ENCODE measurements at regions not wholly inside any gene's neighbourhood (a gene's known extent, or its start where the extent isn't known, plus 50 kb on each side); places are given as distances from the start of the nearest gene placed in this dataset.

DNA sequence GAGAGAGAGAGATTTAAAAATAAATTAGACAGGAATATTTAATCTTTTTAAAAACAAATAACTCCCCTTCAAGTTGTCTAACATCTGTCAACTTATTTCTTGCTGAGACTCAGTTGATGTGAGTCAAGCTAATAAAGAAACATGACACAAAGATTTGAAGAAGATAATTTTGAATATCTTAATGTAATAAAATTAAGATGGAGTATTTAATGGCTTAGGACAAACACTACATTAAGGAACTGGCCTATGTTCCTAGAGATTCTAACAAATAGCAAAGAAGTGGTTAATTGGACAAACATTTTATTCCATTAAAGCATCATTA lies 134.0 kb downstream of the INSIG2 start:
- DNase-seq (ENCODE audit: low read depth, low spot score), result no peak
- in situ Hi-C loops (cut with HindIII; ENCODE audit: low pct_unique_long_range_greater_than_20kb, low sequenced_read_pairs), result no loop called here

DNA sequence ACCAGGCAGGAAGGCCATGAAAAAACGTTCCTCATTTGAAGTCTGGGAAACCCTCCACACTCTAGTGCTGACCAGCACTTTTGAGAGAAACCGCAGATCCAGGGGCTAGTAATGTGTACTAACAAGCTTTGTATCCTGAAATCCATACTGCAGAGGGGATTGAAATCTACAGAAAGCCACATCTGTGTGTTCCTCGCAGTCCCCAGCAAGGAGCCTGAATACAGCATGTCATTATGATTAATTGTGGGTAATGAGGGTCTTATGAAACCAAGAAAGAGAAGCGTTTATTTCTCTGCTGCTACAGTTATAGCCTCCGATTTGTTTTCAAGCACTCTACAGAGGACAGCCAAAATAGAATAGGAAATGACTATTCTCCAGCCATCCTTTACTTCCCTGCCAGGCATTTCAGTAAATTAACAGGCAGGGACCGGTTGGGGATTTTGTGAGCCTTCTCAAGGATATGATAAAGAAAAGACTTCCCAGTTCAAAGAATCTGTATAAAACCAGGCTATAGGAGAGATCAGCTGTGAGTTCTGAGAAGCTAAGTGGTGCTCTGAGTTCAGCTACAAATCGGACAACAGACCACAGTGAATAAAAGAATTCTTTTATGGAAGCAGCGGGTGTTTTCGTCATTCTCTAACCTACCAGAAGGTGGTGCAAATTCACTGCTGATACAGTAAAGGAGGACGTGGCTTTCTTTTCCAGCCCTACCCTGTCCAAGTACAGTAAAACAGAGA lies 133.4 kb downstream of the INSIG2 start:
- peak; percentile 80 for DNase-seq (ENCODE audit: low read depth, low spot score)
- in situ Hi-C loops (cut with HindIII; ENCODE audit: low pct_unique_long_range_greater_than_20kb, low sequenced_read_pairs), result no loop called here

DNA sequence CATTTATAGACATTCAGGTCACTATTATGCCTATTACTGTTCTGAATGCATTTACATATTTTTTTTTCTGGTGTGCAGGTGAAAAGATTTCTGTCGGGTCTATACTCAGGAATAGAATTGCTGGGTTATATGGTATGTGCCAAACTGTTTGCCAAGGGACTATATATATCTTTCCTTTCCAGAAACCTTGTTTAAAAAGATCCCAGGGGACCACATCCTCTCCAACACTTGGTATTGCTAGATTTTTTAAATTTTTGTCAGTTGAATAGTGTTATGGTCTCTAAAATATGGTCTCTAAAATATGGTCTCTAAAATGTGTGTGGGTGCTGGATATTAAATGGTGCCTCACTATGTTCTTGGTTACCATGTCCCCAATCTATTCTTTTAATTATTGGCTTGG lies 131.3 kb downstream of the INSIG2 start:
- no peak for DNase-seq (ENCODE audit: low read depth, low spot score)
- in situ Hi-C loops (cut with HindIII; ENCODE audit: low pct_unique_long_range_greater_than_20kb, low sequenced_read_pairs), result no loop called here

DNA sequence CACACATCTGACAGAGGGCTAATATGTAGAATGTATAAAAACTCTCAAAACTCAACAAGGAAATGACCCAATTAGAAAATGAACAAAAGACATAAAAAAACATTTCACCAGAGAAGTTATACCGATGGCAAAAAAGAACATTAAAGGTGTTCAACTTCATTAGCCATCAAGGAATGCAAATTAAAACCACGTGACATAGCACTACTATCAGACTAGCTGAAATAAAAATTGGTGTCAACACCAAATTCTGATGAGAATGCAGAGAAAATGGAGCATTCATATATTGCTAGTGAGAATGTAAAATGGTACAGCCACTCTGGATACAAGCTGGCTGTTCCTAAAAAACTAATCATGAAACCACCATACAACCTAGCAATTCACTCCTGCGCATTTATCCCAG lies 128.0 kb downstream of the INSIG2 start:
- DNase-seq (ENCODE audit: low read depth, low spot score), result no peak
- in situ Hi-C loops (cut with HindIII; ENCODE audit: low pct_unique_long_range_greater_than_20kb, low sequenced_read_pairs), result no loop called here

DNA sequence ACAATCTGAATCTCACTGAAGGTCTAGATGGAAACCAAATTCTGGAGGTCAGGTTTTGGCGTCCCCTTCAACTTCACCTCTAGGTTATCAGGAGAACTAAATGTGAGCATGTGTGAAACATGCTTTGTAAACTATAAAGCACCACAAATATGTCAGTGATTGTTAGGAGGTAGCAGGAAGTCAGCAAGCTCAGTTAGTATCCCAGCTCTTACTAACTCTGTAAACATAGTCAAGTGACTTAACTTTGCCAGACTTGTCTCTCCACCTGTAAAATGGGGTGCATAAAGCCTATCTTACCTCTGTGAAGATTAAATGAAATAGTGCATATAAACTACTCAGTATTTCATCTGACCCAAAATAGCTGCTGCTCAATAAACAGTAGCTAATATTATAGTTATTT lies 121.5 kb downstream of the INSIG2 start:
- DNase-seq (ENCODE audit: low read depth, low spot score), result no peak
- in situ Hi-C loops (cut with HindIII; ENCODE audit: low pct_unique_long_range_greater_than_20kb, low sequenced_read_pairs), result no loop called here

DNA sequence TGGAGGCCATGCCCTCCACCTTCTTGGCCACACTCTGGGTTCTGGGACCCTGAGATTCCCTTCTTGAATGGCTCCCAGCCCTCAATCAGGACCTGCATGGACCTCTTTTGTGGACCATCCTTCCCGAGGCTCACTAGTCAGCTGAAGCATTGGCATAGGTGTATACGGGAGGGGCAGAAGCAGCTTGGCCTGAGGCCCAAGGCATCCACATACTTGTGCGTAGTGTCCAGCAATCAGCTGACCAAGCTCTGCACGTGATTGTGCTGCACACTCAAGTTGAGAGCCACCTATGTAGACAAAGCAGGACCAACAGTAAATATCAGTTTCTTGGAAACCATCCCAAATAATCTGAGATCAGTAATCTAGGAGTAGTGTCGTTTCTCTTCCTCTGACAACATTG lies 119.6 kb downstream of the INSIG2 start:
- no peak for DNase-seq (ENCODE audit: low read depth, low spot score)
- in situ Hi-C loops (cut with HindIII; ENCODE audit: low pct_unique_long_range_greater_than_20kb, low sequenced_read_pairs), result no loop called here

DNA sequence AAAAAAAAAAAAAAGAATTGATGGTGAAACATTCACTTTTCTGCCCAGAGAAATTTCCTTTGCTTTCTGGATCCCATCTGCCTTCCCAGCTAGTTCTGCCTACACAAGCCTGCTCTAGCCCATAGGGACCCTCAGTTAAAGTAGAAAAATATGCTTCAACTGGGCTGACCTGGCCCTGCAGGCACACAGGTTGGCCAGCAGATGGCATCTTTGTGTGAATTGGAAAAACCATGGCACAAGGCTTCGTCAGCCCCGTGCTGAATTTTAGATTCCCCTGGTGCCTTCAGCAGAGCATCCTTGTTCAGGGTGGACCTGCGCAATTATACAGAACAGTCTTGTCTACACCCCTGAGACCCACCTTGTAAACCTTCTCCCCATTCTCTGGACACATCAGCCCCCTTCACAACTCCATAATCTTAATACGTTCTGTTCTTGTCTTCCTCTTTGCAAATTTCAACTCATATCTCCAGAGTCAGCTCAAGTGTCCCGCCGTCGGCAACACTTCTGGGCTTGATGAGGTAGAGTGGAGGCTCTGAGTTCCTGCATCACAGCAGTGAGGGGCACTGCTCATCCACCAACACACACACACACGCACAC lies 114.5 kb downstream of the INSIG2 start:
- peak; percentile 74 for DNase-seq (ENCODE audit: low read depth, low spot score)
- in situ Hi-C loops (cut with HindIII; ENCODE audit: low pct_unique_long_range_greater_than_20kb, low sequenced_read_pairs), result no loop called here

DNA sequence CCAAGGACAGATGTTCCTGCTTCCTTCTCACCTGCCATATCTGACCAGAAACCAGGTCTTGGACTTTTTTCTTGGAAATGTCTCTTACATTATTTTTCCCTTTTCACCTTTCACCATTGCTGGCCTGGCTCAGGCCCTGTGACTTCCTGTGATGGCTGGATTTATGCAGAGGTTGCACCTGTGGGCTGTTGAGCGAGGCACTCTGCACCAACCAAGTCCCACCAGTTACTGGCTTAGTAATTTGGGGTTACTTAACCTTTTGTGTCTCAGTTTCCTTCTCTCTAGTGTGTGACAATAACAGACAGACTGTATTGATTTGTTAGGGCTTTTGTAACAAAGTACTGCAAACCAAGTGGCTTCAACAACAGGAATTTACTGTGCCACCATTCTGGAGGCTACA lies 110.0 kb downstream of the INSIG2 start:
- in situ Hi-C loops (cut with HindIII; ENCODE audit: low pct_unique_long_range_greater_than_20kb, low sequenced_read_pairs), result no loop called here

DNA sequence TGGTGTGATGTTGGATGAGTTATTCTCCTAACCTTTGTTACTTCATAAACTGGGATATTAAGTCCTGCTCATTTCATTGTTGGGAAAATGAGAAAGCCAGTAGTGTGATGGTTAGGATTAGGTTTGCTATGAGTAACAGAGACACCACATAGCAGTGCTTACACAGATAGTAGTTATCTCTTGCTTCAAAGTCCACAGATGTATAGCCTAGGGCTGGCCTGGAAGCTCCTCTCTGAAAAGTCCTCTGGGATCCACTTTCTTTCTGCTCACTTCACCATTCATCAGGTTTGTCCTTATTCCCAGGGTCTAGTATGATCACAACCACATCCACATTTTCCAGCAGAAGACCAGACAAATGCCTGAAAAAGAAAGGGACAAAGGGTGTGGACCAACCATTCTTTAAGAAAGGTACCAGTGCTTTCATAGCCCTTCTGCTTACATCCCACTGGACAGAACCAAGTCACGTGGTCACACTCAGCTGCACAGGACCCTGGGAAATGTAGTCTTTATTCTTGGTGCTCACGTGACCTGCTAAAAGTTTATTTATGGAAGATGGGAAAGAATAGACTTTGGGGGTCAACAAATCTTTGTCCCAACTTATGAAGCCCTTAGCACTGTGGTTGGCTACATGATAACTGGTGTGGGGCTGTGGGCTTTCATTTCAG lies 108.9 kb downstream of the INSIG2 start:
- DNase-seq (ENCODE audit: low read depth, low spot score), result peak; percentile 38
- in situ Hi-C loops (cut with HindIII; ENCODE audit: low pct_unique_long_range_greater_than_20kb, low sequenced_read_pairs), result no loop called here

More for the DNA sequence above, 110.0 kb downstream of the INSIG2 start:
- DNase-seq (ENCODE audit: low read depth, low spot score), result no peak

DNA sequence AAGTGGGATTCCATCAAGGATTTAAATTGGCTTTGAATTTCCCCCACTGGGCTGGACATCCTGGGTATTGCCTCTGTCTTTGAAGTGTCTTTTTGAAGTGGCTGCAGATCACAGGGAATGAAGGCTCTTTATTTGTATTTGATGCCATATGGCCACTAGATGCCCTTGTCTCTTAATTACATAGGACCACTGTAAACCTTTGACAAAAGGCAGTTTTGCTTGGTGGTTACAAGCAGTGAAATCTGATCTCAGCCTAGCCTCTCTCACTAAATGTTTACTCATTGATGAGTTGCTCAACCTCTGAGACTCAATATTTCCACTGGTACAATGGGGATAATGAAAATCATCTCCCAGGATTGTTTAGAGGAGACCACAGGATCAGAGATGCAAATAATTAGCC lies 102.2 kb downstream of the INSIG2 start:
- DNase-seq (ENCODE audit: low read depth, low spot score), result no peak
- in situ Hi-C loops (cut with HindIII; ENCODE audit: low pct_unique_long_range_greater_than_20kb, low sequenced_read_pairs), result no loop called here

DNA sequence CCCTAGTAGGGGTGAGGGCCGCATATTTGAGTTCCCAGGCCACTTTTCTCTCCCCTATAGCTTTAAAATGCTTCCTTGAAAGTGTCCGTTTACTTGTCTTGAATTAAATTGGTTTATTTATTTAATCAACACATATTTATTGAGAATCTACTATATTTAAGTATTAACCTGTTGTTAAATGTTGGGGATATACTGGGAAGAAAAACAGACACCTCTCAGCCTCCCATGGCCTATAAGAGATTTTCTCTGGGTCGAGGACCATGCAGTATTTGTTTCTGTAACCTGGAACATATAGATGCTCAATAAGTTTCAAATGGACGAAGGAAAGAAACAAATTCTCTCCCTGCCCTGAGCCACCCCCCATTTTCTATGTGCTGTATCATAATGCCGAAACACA lies 98.6 kb downstream of the INSIG2 start:
- no peak for DNase-seq (ENCODE audit: low read depth, low spot score)
- in situ Hi-C loops (cut with HindIII; ENCODE audit: low pct_unique_long_range_greater_than_20kb, low sequenced_read_pairs), result no loop called here

DNA sequence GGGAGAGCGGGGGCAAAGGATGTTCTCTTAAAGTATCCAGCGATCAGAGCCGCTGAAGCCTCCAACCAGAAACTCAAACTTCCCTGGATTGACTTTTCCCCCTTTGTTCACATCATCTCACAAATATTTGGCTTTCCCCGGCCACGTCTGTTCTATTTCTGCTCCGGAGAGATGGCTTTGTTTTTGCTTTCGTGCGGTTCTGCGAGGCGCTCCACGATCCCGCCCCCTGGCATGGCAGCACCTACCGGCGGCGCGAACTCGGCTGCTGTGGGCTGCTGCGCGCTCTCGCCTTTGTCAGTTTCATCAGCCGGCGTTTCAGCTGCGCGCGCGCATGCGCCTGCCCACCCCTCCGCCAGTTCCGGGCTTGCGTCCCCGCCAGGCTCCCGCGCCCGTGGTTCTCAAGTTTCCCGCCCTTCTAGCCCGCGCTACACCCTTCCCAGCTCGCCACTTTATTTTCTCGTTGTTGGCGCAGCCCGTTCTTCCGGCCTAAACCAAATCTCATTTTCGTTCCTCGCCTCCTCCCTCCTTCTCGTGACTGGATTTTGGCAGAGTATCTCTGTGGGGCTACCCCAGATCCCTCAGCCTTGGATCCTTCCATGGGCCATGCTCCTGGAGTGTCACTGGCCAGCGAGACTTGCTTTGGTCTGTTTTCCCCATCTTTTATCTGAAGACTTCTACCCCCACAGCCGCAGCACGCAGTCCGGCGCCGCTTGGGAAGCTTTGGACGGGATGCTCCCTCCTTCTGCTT lies 98.0 kb downstream of the INSIG2 start:
- in situ Hi-C loops (cut with HindIII; ENCODE audit: low pct_unique_long_range_greater_than_20kb, low sequenced_read_pairs), result no loop called here
- peak; percentile 72 for DNase-seq (ENCODE audit: low read depth, low spot score)

DNA sequence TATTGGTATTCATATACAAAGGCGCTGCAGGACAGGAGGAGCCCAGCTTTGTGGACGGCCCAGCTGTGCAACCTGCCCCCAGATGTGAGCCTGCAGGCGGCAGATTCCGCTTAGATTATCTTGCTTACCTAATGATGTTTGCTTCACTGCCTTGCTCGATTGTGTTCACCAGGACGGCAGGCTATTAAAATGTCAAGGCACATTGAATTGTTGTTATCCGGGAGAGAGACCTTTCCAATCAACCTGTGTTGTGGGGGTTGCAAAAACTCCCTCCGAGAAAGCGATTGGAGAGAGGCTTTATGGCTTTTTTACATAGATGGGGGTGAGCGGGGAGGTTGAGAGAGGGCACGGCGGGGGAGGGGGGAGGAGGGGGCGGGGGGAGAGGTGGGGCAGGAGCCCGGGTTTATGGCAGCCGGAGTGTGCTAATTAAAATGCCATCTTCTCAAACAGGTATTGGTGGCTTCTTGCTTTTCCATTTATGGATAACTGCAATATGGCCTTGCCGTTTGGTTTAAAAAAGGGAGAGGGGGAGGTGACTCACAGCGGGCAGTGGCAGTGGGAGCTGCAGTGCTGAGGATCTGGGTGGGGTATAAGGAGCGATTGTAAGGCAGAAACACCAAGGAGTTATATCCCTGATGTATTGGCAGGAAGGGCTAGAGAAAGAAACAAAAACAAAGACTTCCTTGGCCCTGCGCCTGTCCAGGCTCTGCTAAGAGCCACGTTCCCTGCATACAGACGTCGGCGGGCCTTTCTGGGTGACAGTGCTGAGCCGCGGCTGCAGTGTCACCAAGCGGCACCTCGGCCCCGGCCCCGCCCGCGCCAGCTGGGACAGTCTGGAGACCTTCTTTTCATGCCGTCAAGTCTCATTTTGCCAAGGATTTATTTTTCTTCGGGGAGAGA lies 97.2 kb downstream of the INSIG2 start:
- no peak for DNase-seq (ENCODE audit: low read depth, low spot score)
- in situ Hi-C loops (cut with HindIII; ENCODE audit: low pct_unique_long_range_greater_than_20kb, low sequenced_read_pairs), result no loop called here

DNA sequence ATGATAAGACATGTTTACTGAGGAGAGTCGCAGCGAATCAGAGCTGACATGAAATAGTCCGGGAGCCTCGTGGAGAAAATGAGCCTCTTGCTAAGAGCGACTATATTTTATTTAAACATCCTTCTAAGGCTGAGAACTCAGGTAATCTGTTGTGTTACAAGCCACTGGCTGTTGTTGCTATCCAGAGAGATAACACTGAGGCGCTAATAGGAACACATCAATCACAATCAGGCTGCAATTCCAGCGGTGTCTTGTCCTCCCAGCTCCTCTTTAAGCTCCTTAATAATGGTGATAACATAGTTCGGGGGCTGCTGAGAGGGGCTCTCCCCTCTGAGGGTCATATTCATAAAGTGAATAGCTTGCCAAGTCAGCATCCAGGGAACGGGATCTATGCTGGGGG lies 95.1 kb downstream of the INSIG2 start:
- DNase-seq (ENCODE audit: low read depth, low spot score), result no peak
- in situ Hi-C loops (cut with HindIII; ENCODE audit: low pct_unique_long_range_greater_than_20kb, low sequenced_read_pairs), result no loop called here

DNA sequence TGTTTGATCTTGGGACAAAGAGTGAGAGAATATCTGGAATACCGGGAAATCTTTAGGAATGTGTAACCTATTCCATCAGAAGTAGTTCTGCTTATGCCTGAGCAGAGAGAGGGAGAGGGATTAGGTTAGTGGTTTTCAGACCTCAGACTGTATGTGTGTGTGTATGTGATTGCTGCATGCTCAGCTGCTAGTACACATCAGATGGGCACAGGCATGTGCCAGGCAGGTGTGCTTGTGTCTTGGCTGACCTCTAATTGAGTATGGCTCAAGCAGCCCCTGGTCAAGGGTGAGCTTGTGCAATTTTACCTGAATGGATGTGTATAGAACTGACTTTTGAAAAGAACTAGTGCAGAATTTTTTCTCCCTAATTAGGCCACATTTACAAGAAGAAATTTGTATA lies 91.2 kb downstream of the INSIG2 start:
- DNase-seq (ENCODE audit: low read depth, low spot score), result no peak
- in situ Hi-C loops (cut with HindIII; ENCODE audit: low pct_unique_long_range_greater_than_20kb, low sequenced_read_pairs), result no loop called here

DNA sequence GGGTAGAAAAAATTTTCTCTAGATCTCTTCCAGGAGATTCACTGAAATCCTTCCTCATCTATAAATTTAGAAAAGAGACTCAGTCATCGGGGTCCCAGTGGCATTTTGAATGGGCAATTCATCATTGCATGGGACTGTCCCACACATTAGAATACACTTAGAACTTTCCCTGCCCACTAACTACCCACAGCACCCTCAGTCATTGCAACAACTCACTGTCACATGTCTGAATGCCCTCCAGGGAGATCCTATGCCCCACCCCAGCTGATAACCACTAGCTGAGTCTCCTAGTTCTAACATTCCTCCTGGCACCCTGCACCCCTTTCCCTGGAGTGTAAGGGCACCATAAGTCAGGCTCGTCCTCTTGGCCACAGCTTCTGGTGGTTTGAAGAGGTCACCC lies 89.6 kb downstream of the INSIG2 start:
- in situ Hi-C loops (cut with HindIII; ENCODE audit: low pct_unique_long_range_greater_than_20kb, low sequenced_read_pairs), result no loop called here
- peak; percentile 25 for DNase-seq (ENCODE audit: low read depth, low spot score)

DNA sequence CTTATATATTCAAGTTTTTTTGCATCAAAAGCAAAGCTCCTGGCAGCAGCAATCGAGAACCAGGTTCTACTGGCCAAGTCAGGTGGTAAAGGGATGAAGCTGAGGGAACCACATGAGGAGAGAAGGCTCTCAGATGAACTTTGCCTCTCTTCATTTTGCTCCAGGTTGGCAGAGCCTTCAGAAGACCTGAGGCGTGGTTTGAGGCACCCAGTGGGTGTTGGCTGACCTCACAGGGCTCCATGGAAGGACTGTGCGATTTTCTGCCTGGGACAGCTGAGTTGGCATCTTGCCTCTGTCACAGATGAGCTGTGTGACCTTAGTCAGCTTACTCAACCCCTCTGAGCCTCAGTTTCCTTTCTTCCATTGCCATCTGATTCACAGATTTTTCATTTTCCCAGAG lies 89.0 kb downstream of the INSIG2 start:
- in situ Hi-C loops (cut with HindIII; ENCODE audit: low pct_unique_long_range_greater_than_20kb, low sequenced_read_pairs), result no loop called here
- no peak for DNase-seq (ENCODE audit: low read depth, low spot score)

DNA sequence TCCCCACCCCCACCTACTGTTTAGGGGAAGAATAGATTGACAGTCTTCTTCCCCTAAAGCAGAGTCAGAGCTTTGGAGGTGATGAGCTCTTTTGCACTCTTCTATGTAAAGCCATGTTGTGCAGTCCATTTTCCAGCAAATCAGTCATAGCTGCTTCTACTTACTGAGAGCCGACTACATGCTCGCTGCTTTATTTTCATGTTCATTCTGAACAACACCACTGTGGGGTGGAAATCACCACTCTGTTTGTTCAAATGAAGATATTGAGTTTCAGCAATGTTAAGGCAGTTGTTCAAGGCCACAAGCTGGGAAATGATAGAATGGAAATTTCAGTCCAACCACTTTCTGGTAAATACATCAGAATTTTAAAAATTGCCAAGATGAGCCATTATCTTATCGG lies 88.3 kb downstream of the INSIG2 start:
- no peak for DNase-seq (ENCODE audit: low read depth, low spot score)
- in situ Hi-C loops (cut with HindIII; ENCODE audit: low pct_unique_long_range_greater_than_20kb, low sequenced_read_pairs), result no loop called here

All from SK-MEL-5 (cell line).